Fibroblast of peridontal ligament (primary cell): ENCODE measurements at regions not wholly inside any gene's neighbourhood (a gene's known extent, or its start where the extent isn't known, plus 50 kb on each side); places are given as distances from the start of the nearest gene placed in this dataset.
"Not testable (repeated sequence)": the region's sequence is repeated elsewhere in the genome, so short reads cannot be mapped to it uniquely, and the experiment has no call there.

Experiments
- DNase-seq: peaks from one replicate; pipeline ENCODE4 v3.0.0-alpha.2; 2010; ENCODE audit errors: extremely low read depth

GRCh38 chr11:23555085-23555484 lies 694.8 kb upstream of the CCDC179 start:
- peak; percentile 35 for DNase-seq

GRCh38 chr11:23556163-23556750 lies 696.0 kb upstream of the CCDC179 start:
- DNase-seq: no peak

GRCh38 chr11:23563591-23563990 lies 703.3 kb upstream of the CCDC179 start:
- peak; percentile 67 for DNase-seq

GRCh38 chr11:23564370-23564769 lies 704.1 kb upstream of the CCDC179 start:
- no peak for DNase-seq

- peak; percentile 45 for DNase-seq
Observed at GRCh38 chr11:23569134-23569533, 708.9 kb upstream of the CCDC179 start.

GRCh38 chr11:23569547-23569946 lies 709.3 kb upstream of the CCDC179 start:
- DNase-seq: no peak

- peak; percentile 77 for DNase-seq
Observed at GRCh38 chr11:23570828-23571227, 710.6 kb upstream of the CCDC179 start.

GRCh38 chr11:23573429-23573828 lies 713.2 kb upstream of the CCDC179 start:
- DNase-seq: peak; percentile 75

GRCh38 chr11:23574149-23574548 lies 713.9 kb upstream of the CCDC179 start:
- DNase-seq: no peak

- DNase-seq: no peak
Observed at GRCh38 chr11:23577296-23577695, 717.0 kb upstream of the CCDC179 start.

GRCh38 chr11:23585416-23586104 lies 725.3 kb upstream of the CCDC179 start:
- peak; percentile 57 for DNase-seq

- no peak for DNase-seq
Observed at GRCh38 chr11:23586173-23586572, 725.9 kb upstream of the CCDC179 start.

- DNase-seq: peak; percentile 74
Observed at GRCh38 chr11:23590596-23591308, 730.5 kb upstream of the CCDC179 start.

GRCh38 chr11:23594755-23595154 lies 734.5 kb upstream of the CCDC179 start:
- DNase-seq: no peak

- peak; percentile 48 for DNase-seq
Observed at GRCh38 chr11:23604966-23605365, 744.7 kb upstream of the CCDC179 start.

GRCh38 chr11:23606191-23606590 lies 745.9 kb upstream of the CCDC179 start:
- no peak for DNase-seq

GRCh38 chr11:23611726-23612125 lies 751.5 kb upstream of the CCDC179 start:
- DNase-seq: no peak

- peak; percentile 15 for DNase-seq
Observed at GRCh38 chr11:23620617-23621016, 760.3 kb upstream of the CCDC179 start.

- DNase-seq: no peak
Observed at GRCh38 chr11:23632293-23632692, 772.0 kb upstream of the CCDC179 start.

- DNase-seq: no peak
Observed at GRCh38 chr11:23644443-23644842, 784.2 kb upstream of the CCDC179 start.

GRCh38 chr11:23652336-23652735 lies 792.1 kb upstream of the CCDC179 start:
- not testable (repeated sequence) for DNase-seq

GRCh38 chr11:23653071-23653675 lies 792.9 kb upstream of the CCDC179 start:
- DNase-seq: no peak

- no peak for DNase-seq
Observed at GRCh38 chr11:23668324-23668723, 808.0 kb upstream of the CCDC179 start.
